ENCODE measurements at regions not wholly inside any gene's neighbourhood (a gene's known extent, or its start where the extent isn't known, plus 50 kb on each side); places are given as distances from the start of the nearest gene placed in this dataset.

DNA sequence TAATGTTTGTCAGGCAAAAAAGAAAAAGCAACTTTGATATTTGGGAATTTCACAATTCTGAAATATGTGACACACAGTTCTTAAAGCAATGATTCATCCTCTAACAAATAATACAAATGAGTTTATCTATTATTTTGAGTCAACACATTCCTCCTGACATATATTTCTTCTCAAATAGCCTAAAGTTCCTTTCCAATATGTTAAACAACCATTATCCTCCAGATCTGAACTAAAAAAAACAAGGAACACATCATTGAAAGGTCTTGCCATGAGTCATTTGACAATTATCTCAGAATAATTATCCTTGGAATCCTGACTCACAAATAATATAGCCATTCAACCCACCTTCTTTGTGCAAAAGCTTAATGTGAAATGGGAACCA is 208.7 kb upstream of the CDIN1 start:
- Histone ChIP-seq H3K4me1 (ENCODE audit: control insufficient read depth, insufficient read depth, low read length) (peaks cover 3% of the 10 kb centered on the region; the same call in 1 of the 2 replicates), H3K4me3 (ENCODE audit: low read depth, low read length) (no peak overlapping the region), H3K36me3 (ENCODE audit: control insufficient read depth in 2 of 2, insufficient read depth in 1 of 2, low read length in 2 of 2) (no peaks in the 10 kb centered on the region), H3K27ac (ENCODE audit: extremely low read depth, low read depth, low read length) (no peak overlapping the region), H3K9me3 (ENCODE audit: control insufficient read depth, insufficient read depth, low read depth, low read length) (no peaks in the 10 kb centered on the region)
- ChIA-PET CTCF (interaction anchor here (0.6 to 1.2 kb wide), 3 partner anchors 13 to 643 kb away, joined by 3 to 5 read pairs (median 5); no protein-coding TSS in a partner anchor), POLR2A (no interaction called here)
- peak; percentile 32; the same call in 1 of the 2 replicates for TF ChIP-seq SP7 (tag by site-specific recombination; IDR thresholded peaks at IDR 0.05)
- no peak for TF ChIP-seq ZNF2 (tag by site-specific recombination; IDR thresholded peaks at IDR 0.05)
- TF ChIP-seq ZNF324 (tag by site-specific recombination; IDR thresholded peaks at IDR 0.05): no peak
- peak; percentile 67; the same call in 1 of the 2 replicates for TF ChIP-seq ZNF629 (tag by site-specific recombination; IDR thresholded peaks at IDR 0.05)
- TF ChIP-seq, protein P1, sequence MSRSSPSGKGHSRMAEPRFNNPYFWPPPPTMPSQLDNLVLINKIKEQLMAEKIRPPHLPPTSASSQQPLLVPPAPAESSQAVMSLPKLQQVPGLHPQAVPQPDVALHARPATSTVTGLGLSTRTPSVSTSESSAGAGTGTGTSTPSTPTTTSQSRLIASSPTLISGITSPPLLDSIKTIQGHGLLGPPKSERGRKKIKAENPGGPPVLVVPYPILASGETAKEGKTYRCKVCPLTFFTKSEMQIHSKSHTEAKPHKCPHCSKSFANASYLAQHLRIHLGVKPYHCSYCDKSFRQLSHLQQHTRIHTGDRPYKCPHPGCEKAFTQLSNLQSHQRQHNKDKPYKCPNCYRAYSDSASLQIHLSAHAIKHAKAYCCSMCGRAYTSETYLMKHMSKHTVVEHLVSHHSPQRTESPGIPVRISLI (tag by site-specific recombination; IDR thresholded peaks at IDR 0.05): peak; percentile 46; the same call in 1 of the 2 replicates
- no peak for TF ChIP-seq MYNN (tag by site-specific recombination; IDR thresholded peaks at IDR 0.05; ENCODE audit: borderline replicate concordance)
- TF ChIP-seq ZNF398 (tag by site-specific recombination; IDR thresholded peaks at IDR 0.05): peak; percentile 31; the same call in 1 of the 2 replicates
- peak; percentile 61; the same call in 1 of the 2 replicates for TF ChIP-seq INSM2 (tag by site-specific recombination; IDR thresholded peaks at IDR 0.05)
- TF ChIP-seq, protein P2, sequence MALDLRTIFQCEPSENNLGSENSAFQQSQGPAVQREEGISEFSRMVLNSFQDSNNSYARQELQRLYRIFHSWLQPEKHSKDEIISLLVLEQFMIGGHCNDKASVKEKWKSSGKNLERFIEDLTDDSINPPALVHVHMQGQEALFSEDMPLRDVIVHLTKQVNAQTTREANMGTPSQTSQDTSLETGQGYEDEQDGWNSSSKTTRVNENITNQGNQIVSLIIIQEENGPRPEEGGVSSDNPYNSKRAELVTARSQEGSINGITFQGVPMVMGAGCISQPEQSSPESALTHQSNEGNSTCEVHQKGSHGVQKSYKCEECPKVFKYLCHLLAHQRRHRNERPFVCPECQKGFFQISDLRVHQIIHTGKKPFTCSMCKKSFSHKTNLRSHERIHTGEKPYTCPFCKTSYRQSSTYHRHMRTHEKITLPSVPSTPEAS (tag by site-specific recombination; IDR thresholded peaks at IDR 0.05): no peak
- TF ChIP-seq KLF10 (tag by site-specific recombination; IDR thresholded peaks at IDR 0.05): 0 out of 2 replicates have a peak, but pooled peaks have one; percentile 26
- 0 out of 2 replicates have a peak, but pooled peaks have one; percentile 33 for TF ChIP-seq ZNF366 (tag by site-specific recombination; conservative IDR thresholded peaks at IDR 0.05)
- TF ChIP-seq PRDM1 (tag by site-specific recombination; IDR thresholded peaks at IDR 0.05): no peak
- TF ChIP-seq ZNF777 (tag by site-specific recombination; IDR thresholded peaks at IDR 0.05; ENCODE audit: borderline replicate concordance): no peak
- peak; percentile 29; the same call in 1 of the 2 replicates for TF ChIP-seq ZNF639 (tag by site-specific recombination; IDR thresholded peaks at IDR 0.05)
- 0 out of 2 replicates have a peak, but pooled peaks have one; percentile 8 for TF ChIP-seq BCL6B (tag by site-specific recombination; IDR thresholded peaks at IDR 0.05)
- peak; percentile 16; the same call in 1 of the 2 replicates for TF ChIP-seq SP3 (tag by site-specific recombination; IDR thresholded peaks at IDR 0.05)
- TF ChIP-seq ZEB2 (tag by site-specific recombination; IDR thresholded peaks at IDR 0.05): 0 out of 2 replicates have a peak, but pooled peaks have one; percentile 36
- TF ChIP-seq GLIS1 (tag by site-specific recombination; IDR thresholded peaks at IDR 0.05): no peak
- peak; percentile 42; the same call in 1 of the 2 replicates for TF ChIP-seq HIC1 (tag by site-specific recombination; IDR thresholded peaks at IDR 0.05)
- TF ChIP-seq PRDM6 (tag by site-specific recombination; IDR thresholded peaks at IDR 0.05): peak; percentile 59

Data from HEK293 (cell line).